Activated naive CD8-positive, alpha-beta T cell treated with anti-CD3 and anti-CD28 coated beads, Interleukin-2, amount 10 ng/mL, durations not matched to agents 7 days and 5 days (primary cell): ENCODE measurements at regions not wholly inside any gene's neighbourhood (a gene's known extent, or its start where the extent isn't known, plus 50 kb on each side); places are given as distances from the start of the nearest gene placed in this dataset.
"Not testable (repeated sequence)": the region's sequence is repeated elsewhere in the genome, so short reads cannot be mapped to it uniquely, and the experiment has no call there.

Experiments used
- ATAC-seq: fragments of 150-1000 bp; cut with Tn5 transposase; one replicate; pipeline ENCODE4 v1.10.0; 2021; ENCODE audit warnings: low read depth, moderate library complexity
- POLR2A ChIA-PET: fragments of 350-600 bp; sonication (Branson Sonifier 250); formaldehyde crosslinking; loops from one replicate; lab custom pipeline; 2021; ENCODE audit warnings: antibody characterized with exemption; lab: Charles Lee
- DNase-seq: peaks from one replicate; pipeline ENCODE4 v3.0.0; 2021
- H3K27ac Mint-ChIP-seq: one replicate; pipeline ENCODE4 v1.8.0; 2022; ENCODE audit warnings: mild to moderate bottlenecking, mixed read lengths
- H3K27me3 Mint-ChIP-seq: one replicate; pipeline ENCODE4 v1.8.0; 2022; ENCODE audit warnings: mild to moderate bottlenecking, moderate library complexity, mixed read lengths
- H3K36me3 Mint-ChIP-seq: one replicate; pipeline ENCODE4 v1.8.0; 2021; ENCODE audit warnings: mild to moderate bottlenecking, mixed read lengths
- H3K4me1 Mint-ChIP-seq: one replicate; pipeline ENCODE4 v1.8.0; 2021; ENCODE audit warnings: mixed read lengths
- H3K4me3 Mint-ChIP-seq: one replicate; pipeline ENCODE4 v1.8.0; 2022; ENCODE audit warnings: mild to moderate bottlenecking, moderate library complexity, mixed read lengths
- H3K9me3 Mint-ChIP-seq: one replicate; pipeline ENCODE4 v1.8.0; 2021; ENCODE audit warnings: mixed read lengths

- H3K4me1 Mint-ChIP-seq = no peaks in the 10 kb centered on the region
- no peak overlapping the region for H3K4me3 Mint-ChIP-seq
- H3K27ac Mint-ChIP-seq = no peak overlapping the region
- ATAC-seq (no peak), DNase-seq (no peak)
- H3K27me3 Mint-ChIP-seq = peaks cover 16% of the 10 kb centered on the region
- POLR2A ChIA-PET = no interaction called here
- no peaks in the 10 kb centered on the region for H3K9me3 Mint-ChIP-seq
- no peaks in the 10 kb centered on the region for H3K36me3 Mint-ChIP-seq
These were observed 217.9 kb downstream of the FOXD2 start for GRCh38 chr1:47655521-47656300.

- ATAC-seq (no peak), DNase-seq (no peak)
- no peak overlapping the region for H3K4me3 Mint-ChIP-seq
- H3K4me1 Mint-ChIP-seq = no peaks in the 10 kb centered on the region
- no peaks in the 10 kb centered on the region for H3K9me3 Mint-ChIP-seq
- peaks cover 19% of the 10 kb centered on the region for H3K27me3 Mint-ChIP-seq
- H3K36me3 Mint-ChIP-seq = no peaks in the 10 kb centered on the region
- H3K27ac Mint-ChIP-seq = no peak overlapping the region
- POLR2A ChIA-PET = no interaction called here
These were observed 219.2 kb downstream of the FOXD2 start for GRCh38 chr1:47656719-47657685.

- Mint-ChIP-seq H3K4me1 (peaks cover under 1% of the 10 kb centered on the region), H3K4me3 (no peak overlapping the region), H3K9me3 (no peaks in the 10 kb centered on the region), H3K36me3 (no peaks in the 10 kb centered on the region), H3K27ac (no peak overlapping the region), H3K27me3 (peaks cover 19% of the 10 kb centered on the region)
- POLR2A ChIA-PET = no interaction called here
- DNase-seq (no peak), ATAC-seq (no peak)
These were observed 220.5 kb downstream of the FOXD2 start for GRCh38 chr1:47658161-47658920.

GRCh38 chr1:47659146-47659545, 221.3 kb downstream of the FOXD2 start:
- Mint-ChIP-seq H3K27me3 (peaks cover 19% of the 10 kb centered on the region), H3K9me3 (no peaks in the 10 kb centered on the region)
- POLR2A ChIA-PET = no interaction called here

GRCh38 chr1:47660622-47661021, 222.8 kb downstream of the FOXD2 start:
- ATAC-seq (no peak), DNase-seq (no peak)
- POLR2A ChIA-PET = no interaction called here
- H3K9me3 Mint-ChIP-seq = no peaks in the 10 kb centered on the region
- peaks cover 14% of the 10 kb centered on the region for H3K27me3 Mint-ChIP-seq
- H3K4me1 Mint-ChIP-seq = peaks cover 4% of the 10 kb centered on the region
- no peak overlapping the region for H3K4me3 Mint-ChIP-seq
- no peak overlapping the region for H3K27ac Mint-ChIP-seq
- no peaks in the 10 kb centered on the region for H3K36me3 Mint-ChIP-seq

More at GRCh38 chr1:47659146-47659545, 221.3 kb downstream of the FOXD2 start:
- Mint-ChIP-seq H3K4me1 (peaks cover 4% of the 10 kb centered on the region), H3K4me3 (no peak overlapping the region), H3K27ac (no peak overlapping the region), H3K36me3 (no peaks in the 10 kb centered on the region)
- DNase-seq (no peak), ATAC-seq (no peak)

- no peak for DNase-seq
- ATAC-seq = no peak
- POLR2A ChIA-PET = no interaction called here
- peaks cover 4% of the 10 kb centered on the region for H3K4me1 Mint-ChIP-seq
- H3K9me3 Mint-ChIP-seq = no peaks in the 10 kb centered on the region
- H3K4me3 Mint-ChIP-seq = no peak overlapping the region
- no peaks in the 10 kb centered on the region for H3K36me3 Mint-ChIP-seq
- H3K27me3 Mint-ChIP-seq = peaks cover 10% of the 10 kb centered on the region
- H3K27ac Mint-ChIP-seq = no peak overlapping the region
These were observed 223.2 kb downstream of the FOXD2 start for GRCh38 chr1:47661040-47661439.

- H3K4me3 Mint-ChIP-seq = no peak overlapping the region
- no peaks in the 10 kb centered on the region for H3K9me3 Mint-ChIP-seq
- ATAC-seq (no peak), DNase-seq (no peak)
- H3K36me3 Mint-ChIP-seq = no peaks in the 10 kb centered on the region
- POLR2A ChIA-PET = no interaction called here
- H3K27ac Mint-ChIP-seq = no peak overlapping the region
- peaks cover 7% of the 10 kb centered on the region for H3K27me3 Mint-ChIP-seq
- H3K4me1 Mint-ChIP-seq = peaks cover 4% of the 10 kb centered on the region
These were observed 224.2 kb downstream of the FOXD2 start for GRCh38 chr1:47662068-47662467.

- POLR2A ChIA-PET = no interaction called here
- Mint-ChIP-seq H3K4me1 (peaks cover 4% of the 10 kb centered on the region), H3K4me3 (no peak overlapping the region), H3K27me3 (peaks cover 9% of the 10 kb centered on the region), H3K27ac (no peak overlapping the region), H3K9me3 (no peaks in the 10 kb centered on the region), H3K36me3 (no peaks in the 10 kb centered on the region)
- no peak for ATAC-seq
- DNase-seq = no peak
These were observed 225.4 kb downstream of the FOXD2 start for GRCh38 chr1:47663286-47663685.

GRCh38 chr1:47664356-47664755, 226.5 kb downstream of the FOXD2 start:
- Mint-ChIP-seq H3K36me3 (no peaks in the 10 kb centered on the region), H3K27me3 (peaks cover 10% of the 10 kb centered on the region), H3K4me3 (no peak overlapping the region), H3K27ac (no peak overlapping the region), H3K9me3 (no peaks in the 10 kb centered on the region), H3K4me1 (peaks cover 4% of the 10 kb centered on the region)
- DNase-seq (no peak), ATAC-seq (no peak)
- POLR2A ChIA-PET = no interaction called here

GRCh38 chr1:47664896-47665295, 227.1 kb downstream of the FOXD2 start:
- H3K9me3 Mint-ChIP-seq, H3K27me3 Mint-ChIP-seq, POLR2A ChIA-PET, DNase-seq, H3K27ac Mint-ChIP-seq, H3K36me3 Mint-ChIP-seq, H3K4me1 Mint-ChIP-seq, ATAC-seq, H3K4me3 Mint-ChIP-seq: not testable (repeated sequence)

- Mint-ChIP-seq H3K27me3 (peaks cover 10% of the 10 kb centered on the region), H3K4me1 (no peaks in the 10 kb centered on the region), H3K9me3 (peaks cover 3% of the 10 kb centered on the region), H3K36me3 (no peaks in the 10 kb centered on the region), H3K27ac (no peak overlapping the region), H3K4me3 (no peak overlapping the region)
- POLR2A ChIA-PET = no interaction called here
- DNase-seq (no peak), ATAC-seq (no peak)
These were observed 231.3 kb downstream of the FOXD2 start for GRCh38 chr1:47669081-47669585.

GRCh38 chr1:47672622-47673021, 234.8 kb downstream of the FOXD2 start:
- H3K4me3 Mint-ChIP-seq = no peak overlapping the region
- POLR2A ChIA-PET = no interaction called here
- peaks cover 3% of the 10 kb centered on the region for H3K9me3 Mint-ChIP-seq
- H3K27ac Mint-ChIP-seq = no peak overlapping the region
- DNase-seq (no peak), ATAC-seq (no peak)
- no peaks in the 10 kb centered on the region for H3K36me3 Mint-ChIP-seq
- H3K27me3 Mint-ChIP-seq = peaks cover 11% of the 10 kb centered on the region
- H3K4me1 Mint-ChIP-seq = no peaks in the 10 kb centered on the region

GRCh38 chr1:47674189-47674588, 236.3 kb downstream of the FOXD2 start:
- H3K9me3 Mint-ChIP-seq = peaks cover 3% of the 10 kb centered on the region
- no peaks in the 10 kb centered on the region for H3K4me1 Mint-ChIP-seq
- no peak overlapping the region for H3K27ac Mint-ChIP-seq
- peaks cover 10% of the 10 kb centered on the region for H3K27me3 Mint-ChIP-seq
- H3K4me3 Mint-ChIP-seq = no peak overlapping the region
- DNase-seq (no peak), ATAC-seq (no peak)
- no peaks in the 10 kb centered on the region for H3K36me3 Mint-ChIP-seq
- POLR2A ChIA-PET = no interaction called here
